ENCODE measurements at regions not wholly inside any gene's neighbourhood (a gene's known extent, or its start where the extent isn't known, plus 50 kb on each side); places are given as distances from the start of the nearest gene placed in this dataset.
A peak's percentile ranks its signal among the peaks of the same experiment; 100 is the strongest.

DNA sequence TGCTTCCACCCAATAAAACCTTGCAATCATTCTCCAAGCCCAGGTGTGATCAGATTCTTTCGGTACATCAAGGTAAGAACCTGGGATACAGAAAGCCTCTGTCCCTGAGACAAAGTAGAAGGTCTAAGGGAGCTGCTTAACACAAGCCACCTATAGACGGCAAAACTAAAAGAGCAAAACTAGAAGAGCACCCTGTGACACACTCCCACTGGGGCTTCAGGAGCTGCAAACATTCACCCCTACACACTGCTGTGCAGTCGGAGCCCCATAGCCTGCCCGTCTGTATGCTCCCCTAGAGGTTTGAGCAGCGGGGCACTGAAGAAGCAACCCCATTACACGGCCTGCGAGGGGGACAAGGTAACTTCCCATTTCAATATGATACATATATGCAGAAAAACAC, 179.6 kb upstream of the CDH9 start:
- no peaks in the 10 kb centered on the region for H3K9me3 Mint-ChIP-seq
- TF ChIP-seq, protein P1, sequence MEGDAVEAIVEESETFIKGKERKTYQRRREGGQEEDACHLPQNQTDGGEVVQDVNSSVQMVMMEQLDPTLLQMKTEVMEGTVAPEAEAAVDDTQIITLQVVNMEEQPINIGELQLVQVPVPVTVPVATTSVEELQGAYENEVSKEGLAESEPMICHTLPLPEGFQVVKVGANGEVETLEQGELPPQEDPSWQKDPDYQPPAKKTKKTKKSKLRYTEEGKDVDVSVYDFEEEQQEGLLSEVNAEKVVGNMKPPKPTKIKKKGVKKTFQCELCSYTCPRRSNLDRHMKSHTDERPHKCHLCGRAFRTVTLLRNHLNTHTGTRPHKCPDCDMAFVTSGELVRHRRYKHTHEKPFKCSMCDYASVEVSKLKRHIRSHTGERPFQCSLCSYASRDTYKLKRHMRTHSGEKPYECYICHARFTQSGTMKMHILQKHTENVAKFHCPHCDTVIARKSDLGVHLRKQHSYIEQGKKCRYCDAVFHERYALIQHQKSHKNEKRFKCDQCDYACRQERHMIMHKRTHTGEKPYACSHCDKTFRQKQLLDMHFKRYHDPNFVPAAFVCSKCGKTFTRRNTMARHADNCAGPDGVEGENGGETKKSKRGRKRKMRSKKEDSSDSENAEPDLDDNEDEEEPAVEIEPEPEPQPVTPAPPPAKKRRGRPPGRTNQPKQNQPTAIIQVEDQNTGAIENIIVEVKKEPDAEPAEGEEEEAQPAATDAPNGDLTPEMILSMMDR (IDR thresholded peaks at IDR 0.05), result no peak

DNA sequence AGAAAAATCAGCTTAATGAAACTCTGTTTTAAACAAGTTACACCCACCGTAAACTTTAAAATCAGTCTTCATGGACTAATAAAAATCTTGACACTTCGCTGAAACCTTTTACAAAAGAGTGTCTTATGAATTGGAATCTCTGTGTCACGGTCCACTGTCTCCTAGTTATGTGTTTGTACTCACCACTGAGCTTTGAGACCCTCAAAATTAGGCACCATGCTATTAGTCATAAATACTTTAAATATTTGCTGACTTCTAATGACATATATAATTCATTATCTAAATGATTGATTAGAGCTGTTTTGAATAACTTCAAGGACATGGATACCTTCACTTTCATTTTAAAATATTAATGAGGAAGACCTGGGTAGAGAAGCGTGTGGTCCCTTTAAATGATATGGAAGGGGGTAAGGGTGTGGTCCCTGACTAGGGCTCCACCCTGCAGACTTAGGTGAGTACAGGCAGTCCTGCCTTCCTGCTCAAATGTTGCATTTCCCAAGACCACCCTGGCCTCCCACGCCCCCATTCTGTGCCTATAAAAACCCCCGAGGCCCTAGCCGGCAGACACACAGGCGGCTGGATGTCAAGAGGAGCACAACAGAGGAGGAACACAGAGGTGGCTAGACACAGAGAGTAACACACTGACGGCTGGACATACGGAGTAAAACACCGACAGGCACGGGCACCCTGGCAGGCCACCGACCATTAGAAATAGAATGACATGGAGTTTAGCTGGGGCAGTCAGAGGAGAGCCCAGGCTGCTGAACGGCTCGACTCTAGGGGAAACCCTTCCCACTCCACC, 179.0 kb upstream of the CDH9 start:
- Mint-ChIP-seq H3K27ac (peak overlapping the region; percentile 54; the same call in 1 of the 2 replicates), H3K27me3 (ENCODE audit: insufficient read depth) (no peaks in the 10 kb centered on the region), H3K4me3 (peak overlapping the region; percentile 78; the same call in 1 of the 2 replicates), H3K4me1 (ENCODE audit: low read depth) (peaks cover 18% of the 10 kb centered on the region; the same call in 1 of the 2 replicates), H3K9me3 (no peaks in the 10 kb centered on the region), H3K36me3 (ENCODE audit: low read depth) (no peaks in the 10 kb centered on the region; the same call in 1 of the 2 replicates)
- TF ChIP-seq, protein P1 (IDR thresholded peaks at IDR 0.05), result no peak
- DNase-seq, result no peak

More for the DNA sequence above, 179.6 kb upstream of the CDH9 start:
- Mint-ChIP-seq H3K4me1 (ENCODE audit: low read depth) (peaks cover 24% of the 10 kb centered on the region; the same call in 1 of the 2 replicates), H3K4me3 (peak overlapping the region; percentile 78; the same call in 1 of the 2 replicates), H3K27ac (peak overlapping the region; percentile 54; the same call in 1 of the 2 replicates), H3K27me3 (ENCODE audit: insufficient read depth) (no peaks in the 10 kb centered on the region), H3K36me3 (ENCODE audit: low read depth) (no peaks in the 10 kb centered on the region; the same call in 1 of the 2 replicates)
- DNase-seq, result no peak

GRCh38 chr5:27216367-27216950, 178.1 kb upstream of the CDH9 start:
- peaks cover 17% of the 10 kb centered on the region; the same call in 1 of the 2 replicates for H3K4me1 Mint-ChIP-seq (ENCODE audit: low read depth)
- no peaks in the 10 kb centered on the region for H3K27me3 Mint-ChIP-seq (ENCODE audit: insufficient read depth)
- no peak overlapping the region for H3K27ac Mint-ChIP-seq
- H3K4me3 Mint-ChIP-seq, result peak overlapping the region; percentile 78; the same call in 1 of the 2 replicates
- no peak for DNase-seq
- no peaks in the 10 kb centered on the region for H3K9me3 Mint-ChIP-seq
- H3K36me3 Mint-ChIP-seq (ENCODE audit: low read depth), result no peaks in the 10 kb centered on the region; the same call in 1 of the 2 replicates
- TF ChIP-seq, protein P1 (IDR thresholded peaks at IDR 0.05), result no peak

DNA sequence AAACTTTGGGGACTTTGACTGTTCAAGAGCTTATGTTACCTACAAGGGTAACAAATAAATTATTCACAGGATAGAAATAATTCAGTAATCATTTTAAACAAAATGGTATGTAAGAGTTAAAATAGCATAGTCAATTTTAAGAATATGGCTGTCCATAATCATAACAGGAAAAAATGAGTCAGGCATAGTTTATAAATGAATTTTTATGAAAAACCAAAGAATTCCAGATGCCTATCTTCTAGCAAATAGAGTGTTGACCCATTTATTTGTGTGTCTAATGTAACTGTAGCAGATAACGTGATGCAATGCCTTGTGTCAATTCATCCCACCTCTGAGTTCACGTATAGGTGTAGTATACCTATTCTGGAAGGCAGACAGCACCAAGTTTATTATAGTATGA, 169.7 kb upstream of the CDH9 start:
- Mint-ChIP-seq H3K36me3 (ENCODE audit: low read depth) (peaks cover 19% of the 10 kb centered on the region), H3K4me3 (no peak overlapping the region), H3K9me3 (peaks cover 23% of the 10 kb centered on the region), H3K27me3 (ENCODE audit: insufficient read depth) (no peaks in the 10 kb centered on the region), H3K27ac (no peak overlapping the region), H3K4me1 (ENCODE audit: low read depth) (peaks cover 13% of the 10 kb centered on the region; the same call in 1 of the 2 replicates)
- TF ChIP-seq, protein P1 (IDR thresholded peaks at IDR 0.05), result no peak
- DNase-seq, result no peak

DNA sequence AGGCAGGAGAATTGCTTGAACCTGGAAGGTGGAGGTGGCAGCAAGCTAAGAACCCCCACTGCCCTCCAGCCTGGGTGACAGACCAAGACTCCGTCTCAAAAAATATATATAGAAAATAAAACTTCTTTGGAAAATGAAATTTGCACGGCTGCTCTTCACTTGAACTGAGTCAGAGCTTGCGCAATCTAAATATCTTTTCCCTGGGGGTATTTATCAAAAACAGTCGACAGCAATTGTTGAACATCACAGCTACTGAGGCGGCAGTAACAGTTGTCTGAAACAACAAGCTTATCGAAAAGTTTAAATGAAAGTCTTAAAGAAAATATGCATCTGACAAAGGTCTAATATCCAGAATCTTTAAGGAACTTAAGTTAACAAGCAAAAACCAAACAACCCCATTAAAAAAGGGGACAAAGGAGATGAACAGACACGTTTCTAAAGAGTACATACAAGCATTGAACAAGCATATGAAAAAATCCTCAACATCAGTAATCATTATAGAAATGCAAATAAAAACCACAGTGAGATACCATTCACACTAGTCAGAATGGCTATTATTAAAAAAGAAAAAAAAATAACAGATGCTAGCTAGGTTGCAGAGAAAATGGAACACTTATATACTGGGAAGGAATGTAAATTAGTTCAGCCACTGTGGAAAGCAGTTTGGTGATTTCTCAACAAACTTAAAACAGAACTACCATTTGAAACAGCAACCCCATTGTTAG, 153.6 kb upstream of the CDH9 start:
- H3K4me1 Mint-ChIP-seq (ENCODE audit: low read depth), result peaks cover 14% of the 10 kb centered on the region
- TF ChIP-seq, protein P1 (IDR thresholded peaks at IDR 0.05), result no peak
- peak overlapping the region; percentile 42; the same call in 1 of the 2 replicates for H3K27ac Mint-ChIP-seq
- H3K9me3 Mint-ChIP-seq, result peaks cover 6% of the 10 kb centered on the region
- H3K36me3 Mint-ChIP-seq (ENCODE audit: low read depth), result peaks cover 6% of the 10 kb centered on the region; the same call in 1 of the 2 replicates
- no peak for DNase-seq
- H3K27me3 Mint-ChIP-seq (ENCODE audit: insufficient read depth), result no peaks in the 10 kb centered on the region; the same call in 1 of the 2 replicates
- peak overlapping the region; percentile 52; the same call in 1 of the 2 replicates for H3K4me3 Mint-ChIP-seq
